ENCODE measurements at regions not wholly inside any gene's neighbourhood (a gene's known extent, or its start where the extent isn't known, plus 50 kb on each side); places are given as distances from the start of the nearest gene placed in this dataset.

DNA sequence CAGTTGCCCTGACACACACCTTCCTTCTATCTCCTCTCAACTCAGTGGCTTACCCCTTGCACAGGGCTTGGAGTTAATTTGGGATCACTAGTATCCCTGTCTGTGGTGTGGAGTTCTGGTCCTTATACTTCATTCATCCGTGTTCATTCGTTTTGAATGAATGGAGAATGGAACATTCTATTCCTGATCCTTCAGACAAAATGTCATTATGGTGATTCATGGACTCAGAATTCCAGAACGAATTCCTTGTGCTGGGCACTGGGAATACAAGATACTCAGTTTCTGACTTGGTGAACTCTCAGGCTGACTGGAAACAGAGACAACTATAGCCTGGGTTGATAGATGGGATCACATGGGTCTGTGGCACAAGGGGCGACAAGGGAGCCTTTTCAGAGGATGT, 49.9 kb upstream of the TRABD2B start:
- Histone ChIP-seq H3K36me3 (ENCODE audit: insufficient read depth) (no peaks in the 10 kb centered on the region), H3K4me3 (IDR thresholded peaks at IDR 0.05; ENCODE audit: insufficient read depth, low read depth, low read length) (no peak overlapping the region), H4K20me1 (ENCODE audit: insufficient read depth) (no peaks in the 10 kb centered on the region), H3K79me2 (ENCODE audit: insufficient read depth, low read depth) (no peaks in the 10 kb centered on the region), H3K4me2 (no peak overlapping the region), H3K27ac (no peak overlapping the region), H3K9ac (no peak overlapping the region), H3K4me1 (ENCODE audit: low read depth, poor library complexity, severe bottlenecking) (no peaks in the 10 kb centered on the region), H2AFZ (ENCODE audit: low read depth) (no peak overlapping the region), H3K27me3 (ENCODE audit: insufficient read depth, low read depth) (no peaks in the 10 kb centered on the region)
- no peak for TF ChIP-seq CTCF (conservative IDR thresholded peaks at IDR 0.05; ENCODE audit: low read depth, low read length)

Data from KMS-11 (cell line).